HFFc6 (cell line): ENCODE measurements at regions not wholly inside any gene's neighbourhood (a gene's known extent, or its start where the extent isn't known, plus 50 kb on each side); places are given as distances from the start of the nearest gene placed in this dataset.

Source experiments
- DNase-seq: peaks from one replicate; pipeline ENCODE4 v3.0.0-alpha.2; 2018
- H3K27ac Mint-ChIP-seq: 2 replicates; pipeline ENCODE4 v1.8.0; 2020; ENCODE audit warnings: mild to moderate bottlenecking, mixed read lengths
- H3K27me3 Mint-ChIP-seq: 2 replicates; pipeline ENCODE4 v1.8.0; 2021; ENCODE audit warnings: mild to moderate bottlenecking, moderate library complexity, mixed read lengths; ENCODE audit not compliant: insufficient read depth
- H3K36me3 Mint-ChIP-seq: 2 replicates; pipeline ENCODE4 v1.8.0; 2021; ENCODE audit warnings: low read depth, mixed read lengths
- H3K4me1 Mint-ChIP-seq: 2 replicates; pipeline ENCODE4 v1.8.0; 2020; ENCODE audit warnings: low read depth, mixed read lengths
- H3K4me3 Mint-ChIP-seq: 2 replicates; pipeline ENCODE4 v1.8.0; 2020; ENCODE audit warnings: mild to moderate bottlenecking, moderate library complexity, mixed read lengths
- H3K9me3 Mint-ChIP-seq: 2 replicates; pipeline ENCODE4 v1.8.0; 2020; ENCODE audit warnings: mild to moderate bottlenecking, mixed read lengths
- CTCF ChIP-seq: fragments of 200-600 bp; sonication (generic); IDR thresholded peaks from 2 replicates; pipeline ENCODE4 v1.5.0; 2021; ENCODE audit warnings: antibody characterized with exemption, mild to moderate bottlenecking

GRCh38 chr7:13032576-13032975 lies 345.1 kb downstream of the ARL4A start:
- Mint-ChIP-seq H3K36me3 (peaks cover 9% of the 10 kb centered on the region; the same call in 1 of the 2 replicates), H3K4me3 (no peak overlapping the region), H3K27ac (no peak overlapping the region), H3K4me1 (peaks cover 38% of the 10 kb centered on the region), H3K27me3 (no peaks in the 10 kb centered on the region), H3K9me3 (no peaks in the 10 kb centered on the region)
- TF ChIP-seq CTCF: no peak
- no peak for DNase-seq

GRCh38 chr7:13034693-13035092 lies 347.3 kb downstream of the ARL4A start:
- H3K27ac Mint-ChIP-seq: no peak overlapping the region
- H3K4me1 Mint-ChIP-seq: peaks cover 39% of the 10 kb centered on the region
- H3K4me3 Mint-ChIP-seq: no peak overlapping the region
- peaks cover 9% of the 10 kb centered on the region; the same call in 1 of the 2 replicates for H3K36me3 Mint-ChIP-seq
- H3K27me3 Mint-ChIP-seq: no peaks in the 10 kb centered on the region
- DNase-seq: no peak
- no peak for TF ChIP-seq CTCF
- no peaks in the 10 kb centered on the region for H3K9me3 Mint-ChIP-seq

GRCh38 chr7:13035233-13035632 lies 347.8 kb downstream of the ARL4A start:
- Mint-ChIP-seq H3K9me3 (no peaks in the 10 kb centered on the region), H3K27ac (no peak overlapping the region), H3K4me3 (no peak overlapping the region), H3K36me3 (peaks cover 9% of the 10 kb centered on the region; the same call in 1 of the 2 replicates), H3K4me1 (peaks cover 39% of the 10 kb centered on the region), H3K27me3 (no peaks in the 10 kb centered on the region)
- no peak for DNase-seq
- no peak for TF ChIP-seq CTCF

GRCh38 chr7:13036256-13036780 lies 348.9 kb downstream of the ARL4A start:
- Mint-ChIP-seq H3K4me3 (no peak overlapping the region), H3K4me1 (peaks cover 36% of the 10 kb centered on the region), H3K27me3 (no peaks in the 10 kb centered on the region), H3K9me3 (no peaks in the 10 kb centered on the region), H3K36me3 (peaks cover 9% of the 10 kb centered on the region; the same call in 1 of the 2 replicates), H3K27ac (peak overlapping the region; percentile 44; the same call in 1 of the 2 replicates)
- DNase-seq: no peak
- no peak for TF ChIP-seq CTCF

GRCh38 chr7:13037216-13037615 lies 349.8 kb downstream of the ARL4A start:
- no peaks in the 10 kb centered on the region for H3K9me3 Mint-ChIP-seq
- H3K36me3 Mint-ChIP-seq: peaks cover 9% of the 10 kb centered on the region; the same call in 1 of the 2 replicates
- no peaks in the 10 kb centered on the region for H3K27me3 Mint-ChIP-seq
- H3K4me1 Mint-ChIP-seq: peaks cover 31% of the 10 kb centered on the region
- H3K4me3 Mint-ChIP-seq: no peak overlapping the region
- H3K27ac Mint-ChIP-seq: no peak overlapping the region; the same call in 1 of the 2 replicates
- no peak for TF ChIP-seq CTCF
- no peak for DNase-seq
